ENCODE measurements at regions not wholly inside any gene's neighbourhood (a gene's known extent, or its start where the extent isn't known, plus 50 kb on each side); places are given as distances from the start of the nearest gene placed in this dataset.

GRCh38 chr10:83075016-83075814, 1064.1 kb upstream of the GHITM start:
- H3K9me3 ChIP-seq, result no peaks in the 10 kb centered on the region
- H3K36me3 ChIP-seq, result no peaks in the 10 kb centered on the region
- peak; percentile 4 for DNase-seq
- H3K4me3 ChIP-seq (ENCODE audit: low read depth, low read length), result no peak overlapping the region
- TF ChIP-seq CTCF (IDR thresholded peaks at IDR 0.05; ENCODE audit: low read depth, low read length), result no peak
- H3K4me1 ChIP-seq, result peaks cover 13% of the 10 kb centered on the region; the same call in 1 of the 2 replicates
- H3K27me3 ChIP-seq, result no peaks in the 10 kb centered on the region

GRCh38 chr10:83075815-83076355, 1063.4 kb upstream of the GHITM start:
- peaks cover 13% of the 10 kb centered on the region; the same call in 1 of the 2 replicates for H3K4me1 ChIP-seq
- H3K9me3 ChIP-seq, result no peaks in the 10 kb centered on the region
- no peaks in the 10 kb centered on the region for H3K27me3 ChIP-seq
- TF ChIP-seq CTCF (IDR thresholded peaks at IDR 0.05; ENCODE audit: low read depth, low read length), result no peak
- no peak overlapping the region for H3K4me3 ChIP-seq (ENCODE audit: low read depth, low read length)
- no peaks in the 10 kb centered on the region for H3K36me3 ChIP-seq
- DNase-seq, result peak; percentile 46

GRCh38 chr10:83076443-83076842, 1062.9 kb upstream of the GHITM start:
- Histone ChIP-seq H3K9me3 (no peaks in the 10 kb centered on the region), H3K4me1 (peaks cover 13% of the 10 kb centered on the region; the same call in 1 of the 2 replicates), H3K27me3 (no peaks in the 10 kb centered on the region), H3K36me3 (no peaks in the 10 kb centered on the region), H3K4me3 (ENCODE audit: low read depth, low read length) (no peak overlapping the region)
- DNase-seq, result no peak
- TF ChIP-seq CTCF (IDR thresholded peaks at IDR 0.05; ENCODE audit: low read depth, low read length), result no peak

GRCh38 chr10:83078160-83078559, 1061.1 kb upstream of the GHITM start:
- DNase-seq, result no peak
- H3K4me1 ChIP-seq, result peaks cover 13% of the 10 kb centered on the region; the same call in 1 of the 2 replicates
- H3K9me3 ChIP-seq, result no peaks in the 10 kb centered on the region
- H3K27me3 ChIP-seq, result no peaks in the 10 kb centered on the region
- TF ChIP-seq CTCF (IDR thresholded peaks at IDR 0.05; ENCODE audit: low read depth, low read length), result no peak
- no peaks in the 10 kb centered on the region for H3K36me3 ChIP-seq
- no peak overlapping the region for H3K4me3 ChIP-seq (ENCODE audit: low read depth, low read length)

GRCh38 chr10:83078645-83079044, 1060.7 kb upstream of the GHITM start:
- no peak overlapping the region for H3K4me3 ChIP-seq (ENCODE audit: low read depth, low read length)

More at GRCh38 chr10:83078645-83079044, 1060.7 kb upstream of the GHITM start:
- no peak for TF ChIP-seq CTCF (IDR thresholded peaks at IDR 0.05; ENCODE audit: low read depth, low read length)
- H3K9me3 ChIP-seq, result no peaks in the 10 kb centered on the region
- H3K4me1 ChIP-seq, result peaks cover 13% of the 10 kb centered on the region; the same call in 1 of the 2 replicates
- no peak for DNase-seq
- H3K27me3 ChIP-seq, result no peaks in the 10 kb centered on the region
- no peaks in the 10 kb centered on the region for H3K36me3 ChIP-seq

Data from BE2C (cell line).